Stimulated activated naive CD8-positive, alpha-beta T cell treated with anti-CD3 and anti-CD28 coated beads, Interleukin-15, Interleukin-2, amounts not matched to agents 100 U/mL and 50 U/mL, for 24 hours (primary cell): ENCODE measurements at regions not wholly inside any gene's neighbourhood (a gene's known extent, or its start where the extent isn't known, plus 50 kb on each side); places are given as distances from the start of the nearest gene placed in this dataset.

ENCODE experiments used
- ATAC-seq: fragments of 150-1000 bp; cut with Tn5 transposase; one replicate; pipeline ENCODE4 v1.10.0; 2021
- DNase-seq: peaks from one replicate; pipeline ENCODE4 v3.0.0; 2021

GRCh38 chr11:27904358-27905055 lies 203.4 kb downstream of the KIF18A start:
- DNase-seq: no peak

GRCh38 chr11:27902981-27903624 lies 202.8 kb upstream of the BDNF start:
- DNase-seq (no peak), ATAC-seq (no peak)

More at GRCh38 chr11:27904358-27905055, 203.4 kb downstream of the KIF18A start:
- no peak for ATAC-seq

GRCh38 chr11:27898166-27898565 lies 197.9 kb upstream of the BDNF start:
- DNase-seq (no peak), ATAC-seq (no peak)

- no peak for ATAC-seq
- no peak for DNase-seq
Measured at GRCh38 chr11:27896096-27896495, 195.8 kb upstream of the BDNF start.

GRCh38 chr11:27894552-27894951 lies 194.3 kb upstream of the BDNF start:
- no peak for ATAC-seq
- DNase-seq: no peak

- peak; percentile 23 for ATAC-seq
- DNase-seq: no peak
Measured at GRCh38 chr11:27886857-27887256, 186.6 kb upstream of the BDNF start.

GRCh38 chr11:27882066-27882697 lies 181.9 kb upstream of the BDNF start:
- ATAC-seq (no peak), DNase-seq (no peak)

- ATAC-seq: no peak
- DNase-seq: no peak
Measured at GRCh38 chr11:27875831-27876775, 175.8 kb upstream of the BDNF start.

- DNase-seq (no peak), ATAC-seq (no peak)
Measured at GRCh38 chr11:27874998-27875830, 175.0 kb upstream of the BDNF start.

GRCh38 chr11:27873664-27874063 lies 173.4 kb upstream of the BDNF start:
- DNase-seq (no peak), ATAC-seq (no peak)

GRCh38 chr11:27871056-27871455 lies 170.8 kb upstream of the BDNF start:
- DNase-seq: no peak
- ATAC-seq: no peak

- no peak for DNase-seq
- no peak for ATAC-seq
Measured at GRCh38 chr11:27869701-27870100, 169.4 kb upstream of the BDNF start.

GRCh38 chr11:27868709-27869108 lies 168.5 kb upstream of the BDNF start:
- DNase-seq (no peak), ATAC-seq (no peak)

GRCh38 chr11:27868226-27868625 lies 168.0 kb upstream of the BDNF start:
- DNase-seq: no peak
- ATAC-seq: no peak

- ATAC-seq: no peak
Measured at GRCh38 chr11:27865105-27865504, 164.8 kb upstream of the BDNF start.

GRCh38 chr11:27864611-27865010 lies 164.4 kb upstream of the BDNF start:
- DNase-seq (no peak), ATAC-seq (no peak)

More at GRCh38 chr11:27865105-27865504, 164.8 kb upstream of the BDNF start:
- no peak for DNase-seq

- ATAC-seq: no peak
- DNase-seq: no peak
Measured at GRCh38 chr11:27864091-27864491, 163.8 kb upstream of the BDNF start.

- no peak for ATAC-seq
- no peak for DNase-seq
Measured at GRCh38 chr11:27863637-27864036, 163.4 kb upstream of the BDNF start.

GRCh38 chr11:27861706-27862430 lies 161.6 kb upstream of the BDNF start:
- ATAC-seq (no peak), DNase-seq (no peak)

GRCh38 chr11:27860811-27861210 lies 160.6 kb upstream of the BDNF start:
- no peak for DNase-seq
- no peak for ATAC-seq

- DNase-seq (no peak), ATAC-seq (no peak)
Measured at GRCh38 chr11:27858866-27859265, 158.6 kb upstream of the BDNF start.
